GM23248 (cell line): ENCODE measurements at regions not wholly inside any gene's neighbourhood (a gene's known extent, or its start where the extent isn't known, plus 50 kb on each side); places are given as distances from the start of the nearest gene placed in this dataset.

Experiments
- EZH2 ChIP-seq: fragments of 200-600 bp; sonication (generic); IDR thresholded peaks from 2 replicates; pipeline ENCODE4 v1.6.1; 2018; ENCODE audit warnings: antibody characterized with exemption, mild to moderate bottlenecking; ENCODE audit not compliant: insufficient read depth, poor library complexity, severe bottlenecking
- EZH2phosphoT487 ChIP-seq: fragments of 200-600 bp; sonication (generic); IDR thresholded peaks from 2 replicates; pipeline ENCODE4 v1.6.1; 2018; ENCODE audit warnings: antibody characterized with exemption, moderate library complexity, mild to moderate bottlenecking, low read depth; ENCODE audit not compliant: insufficient read depth

DNA sequence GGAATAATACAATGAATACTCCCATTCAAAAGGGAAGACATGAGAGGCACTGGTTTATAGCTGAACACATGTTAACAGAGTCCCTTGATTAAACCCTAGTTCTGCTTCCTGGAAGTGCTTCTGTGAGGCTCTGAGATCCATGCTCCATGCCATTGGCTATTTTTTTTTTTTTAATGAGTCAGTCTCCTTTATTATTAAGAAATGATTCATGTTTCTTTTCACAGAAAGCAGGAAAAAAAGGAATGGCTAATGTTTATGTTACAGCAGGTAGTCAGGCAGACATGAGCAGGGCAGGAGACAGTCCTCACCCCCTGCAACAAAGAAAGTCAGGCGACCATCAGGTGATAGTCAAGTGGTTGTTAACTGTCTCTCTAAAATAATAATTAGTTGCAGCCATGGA is 598.7 kb downstream of the EPHA5 start:
- no peak for TF ChIP-seq EZH2
- TF ChIP-seq EZH2phosphoT487: no peak
